ENCODE measurements at regions not wholly inside any gene's neighbourhood (a gene's known extent, or its start where the extent isn't known, plus 50 kb on each side); places are given as distances from the start of the nearest gene placed in this dataset.

DNA sequence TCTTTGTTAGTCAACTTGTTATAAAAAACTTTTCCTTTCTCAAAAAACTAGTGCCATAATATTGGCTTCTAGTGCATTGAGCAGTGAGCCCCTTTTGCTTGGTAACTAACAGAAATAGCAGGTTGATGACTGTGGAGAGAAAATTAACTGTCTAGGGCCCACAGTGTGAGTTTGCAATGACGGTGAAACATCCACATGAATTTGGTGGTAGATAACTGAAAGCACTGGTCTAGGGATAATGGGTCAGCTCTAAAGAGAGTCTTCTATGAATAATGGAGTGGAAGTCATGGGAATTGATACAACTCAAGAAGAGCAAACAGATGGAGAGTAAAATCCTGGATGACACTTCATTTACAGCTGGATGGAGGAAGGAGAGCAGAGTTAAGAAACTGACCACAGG, 245.4 kb downstream of the METTL4 start:
- no peak for DNase-seq
- FAIRE-seq, result no peak
- H3K27ac ChIP-seq (ENCODE audit: low read depth in 2 of 2, low read length in 2 of 2), result no peak overlapping the region
- no peak for TF ChIP-seq CTCF (IDR thresholded peaks at IDR 0.05; ENCODE audit: borderline replicate concordance, extremely low read depth, insufficient read depth)
- no peaks in the 10 kb centered on the region for H3K9me3 ChIP-seq (ENCODE audit: control insufficient read depth in 2 of 3, insufficient read depth in 1 of 3, low read length in 3 of 3)
- no peak overlapping the region for H3K4me3 ChIP-seq (ENCODE audit: low read length in 3 of 3)
- no peaks in the 10 kb centered on the region for H3K27me3 ChIP-seq (ENCODE audit: control insufficient read depth, insufficient read depth, low read length)
- no peak overlapping the region for H3K9ac ChIP-seq (ENCODE audit: low read length in 3 of 3)
- intact Hi-C loops (cut with DNase I), result no loop called here
- no peaks in the 10 kb centered on the region for H3K36me3 ChIP-seq (ENCODE audit: control insufficient read depth in 2 of 3, insufficient read depth in 3 of 3, low read length in 3 of 3)
- H3K4me1 ChIP-seq (ENCODE audit: control insufficient read depth in 2 of 3, insufficient read depth in 2 of 3, low read depth in 1 of 3, low read length in 3 of 3), result no peaks in the 10 kb centered on the region

GRCh38 chr18:2326999-2327398, 244.3 kb downstream of the METTL4 start:
- H3K9ac ChIP-seq (ENCODE audit: low read length in 3 of 3), result no peak overlapping the region
- no peaks in the 10 kb centered on the region for H3K9me3 ChIP-seq (ENCODE audit: control insufficient read depth in 2 of 3, insufficient read depth in 1 of 3, low read length in 3 of 3)
- intact Hi-C loops (cut with DNase I), result no loop called here
- H3K4me1 ChIP-seq (ENCODE audit: control insufficient read depth in 2 of 3, insufficient read depth in 2 of 3, low read depth in 1 of 3, low read length in 3 of 3), result no peaks in the 10 kb centered on the region
- no peak overlapping the region for H3K27ac ChIP-seq (ENCODE audit: low read depth in 2 of 2, low read length in 2 of 2)
- no peak for TF ChIP-seq CTCF (IDR thresholded peaks at IDR 0.05; ENCODE audit: borderline replicate concordance, extremely low read depth, insufficient read depth)
- H3K4me3 ChIP-seq (ENCODE audit: low read length in 3 of 3), result no peak overlapping the region
- no peaks in the 10 kb centered on the region for H3K27me3 ChIP-seq (ENCODE audit: control insufficient read depth, insufficient read depth, low read length)
- no peak for DNase-seq
- FAIRE-seq, result no peak
- H3K36me3 ChIP-seq (ENCODE audit: control insufficient read depth in 2 of 3, insufficient read depth in 3 of 3, low read length in 3 of 3), result no peaks in the 10 kb centered on the region

DNA sequence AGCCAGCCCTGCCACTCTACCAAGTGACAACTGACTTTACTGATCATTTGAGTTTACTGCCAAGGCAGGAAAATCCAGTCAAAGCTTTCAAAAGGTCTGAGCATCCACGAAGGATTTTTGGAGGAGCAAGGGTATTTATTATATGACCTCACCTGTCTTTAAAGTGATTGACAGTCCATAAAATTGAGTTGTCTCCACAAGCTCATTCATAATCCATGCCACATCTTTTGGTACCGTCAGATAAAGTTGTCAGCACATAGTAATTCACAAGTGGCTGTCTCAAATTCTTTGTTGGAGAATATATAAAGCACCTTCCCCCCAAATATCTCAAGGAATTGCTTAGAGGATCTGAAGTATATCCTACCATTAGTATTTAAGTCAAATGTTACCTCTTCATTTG, 240.5 kb downstream of the METTL4 start:
- TF ChIP-seq CTCF (IDR thresholded peaks at IDR 0.05; ENCODE audit: borderline replicate concordance, extremely low read depth, insufficient read depth), result no peak
- FAIRE-seq, result no peak
- Histone ChIP-seq H3K27ac (ENCODE audit: low read depth in 2 of 2, low read length in 2 of 2) (no peak overlapping the region), H3K9me3 (ENCODE audit: control insufficient read depth in 2 of 3, insufficient read depth in 1 of 3, low read length in 3 of 3) (no peaks in the 10 kb centered on the region), H3K9ac (ENCODE audit: low read length in 3 of 3) (no peak overlapping the region), H3K27me3 (ENCODE audit: control insufficient read depth, insufficient read depth, low read length) (no peaks in the 10 kb centered on the region), H3K36me3 (ENCODE audit: control insufficient read depth in 2 of 3, insufficient read depth in 3 of 3, low read length in 3 of 3) (no peaks in the 10 kb centered on the region), H3K4me3 (ENCODE audit: low read length in 3 of 3) (no peak overlapping the region), H3K4me1 (ENCODE audit: control insufficient read depth in 2 of 3, insufficient read depth in 2 of 3, low read depth in 1 of 3, low read length in 3 of 3) (no peaks in the 10 kb centered on the region)
- intact Hi-C loops (cut with DNase I), result no loop called here
- no peak for DNase-seq

DNA sequence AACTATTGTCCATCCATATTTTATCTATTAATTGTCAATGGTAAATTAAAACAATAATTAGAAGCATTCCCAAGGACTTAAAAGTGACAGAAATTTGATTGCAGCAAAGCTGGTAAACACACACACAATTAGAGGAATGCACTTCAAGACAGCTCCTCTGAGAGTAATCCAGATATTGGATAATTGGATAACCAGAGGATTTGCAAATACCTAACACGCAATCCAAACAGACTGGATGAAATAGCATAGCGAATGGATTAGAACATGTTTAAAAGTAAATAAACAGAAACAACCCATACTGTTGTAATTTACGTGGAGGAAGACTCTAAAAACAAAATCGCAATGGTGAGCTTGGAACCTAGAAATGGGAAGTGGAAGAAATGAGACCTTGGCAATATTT, 239.8 kb downstream of the METTL4 start:
- H3K27ac ChIP-seq (ENCODE audit: low read depth in 2 of 2, low read length in 2 of 2), result no peak overlapping the region
- H3K4me1 ChIP-seq (ENCODE audit: control insufficient read depth in 2 of 3, insufficient read depth in 2 of 3, low read depth in 1 of 3, low read length in 3 of 3), result peaks cover 0 to 2% (median 0%) of the 10 kb centered on the region in 3 donors
- H3K4me3 ChIP-seq (ENCODE audit: low read length in 3 of 3), result no peak overlapping the region
- FAIRE-seq, result no peak
- no peak for DNase-seq
- intact Hi-C loops (cut with DNase I), result no loop called here
- H3K9me3 ChIP-seq (ENCODE audit: control insufficient read depth in 2 of 3, insufficient read depth in 1 of 3, low read length in 3 of 3), result no peaks in the 10 kb centered on the region
- H3K27me3 ChIP-seq (ENCODE audit: control insufficient read depth, insufficient read depth, low read length), result no peaks in the 10 kb centered on the region
- no peak overlapping the region for H3K9ac ChIP-seq (ENCODE audit: low read length in 3 of 3)
- TF ChIP-seq CTCF (IDR thresholded peaks at IDR 0.05; ENCODE audit: borderline replicate concordance, extremely low read depth, insufficient read depth), result no peak
- no peaks in the 10 kb centered on the region for H3K36me3 ChIP-seq (ENCODE audit: control insufficient read depth in 2 of 3, insufficient read depth in 3 of 3, low read length in 3 of 3)

Data from kidney (tissue), 13 donors.